ENCODE measurements at regions not wholly inside any gene's neighbourhood (a gene's known extent, or its start where the extent isn't known, plus 50 kb on each side); places are given as distances from the start of the nearest gene placed in this dataset.
A peak's percentile ranks its signal among the peaks of the same experiment; 100 is the strongest.
"Not testable (repeated sequence)": the region's sequence is repeated elsewhere in the genome, so short reads cannot be mapped to it uniquely, and the experiment has no call there.

DNA sequence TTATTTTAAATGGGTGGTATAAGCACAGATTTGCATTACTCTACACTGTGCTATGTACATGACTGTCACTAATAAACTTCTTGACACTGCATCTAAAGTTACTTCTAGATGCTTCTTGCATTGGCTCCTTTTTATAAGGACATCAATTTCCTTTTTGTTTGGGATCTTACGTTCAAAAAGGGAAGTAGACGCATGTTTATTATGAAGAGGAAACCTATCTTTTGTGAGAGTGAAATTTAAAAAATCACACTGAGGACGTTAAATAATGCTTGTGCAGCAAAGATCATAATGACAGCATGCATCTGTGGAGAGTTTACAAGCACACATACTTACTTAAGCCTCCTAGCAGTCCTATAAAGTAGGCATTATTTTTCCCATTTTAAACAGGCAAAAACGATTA is 479.5 kb downstream of the CD83 start:
- Histone ChIP-seq H3K27ac (replicated peaks) (peak overlapping the region; percentile 40; the same call in 1 of the 2 replicates), H3K27me3 (ENCODE audit: insufficient read depth, poor library complexity, severe bottlenecking) (no peaks in the 10 kb centered on the region), H3K4me3 (replicated peaks; ENCODE audit: insufficient read depth, low read length) (no peak overlapping the region)
- DNase-seq (ENCODE audit: low read depth in 1 of 2, low spot score in 1 of 2) = no peak
- TF ChIP-seq, protein P1, sequence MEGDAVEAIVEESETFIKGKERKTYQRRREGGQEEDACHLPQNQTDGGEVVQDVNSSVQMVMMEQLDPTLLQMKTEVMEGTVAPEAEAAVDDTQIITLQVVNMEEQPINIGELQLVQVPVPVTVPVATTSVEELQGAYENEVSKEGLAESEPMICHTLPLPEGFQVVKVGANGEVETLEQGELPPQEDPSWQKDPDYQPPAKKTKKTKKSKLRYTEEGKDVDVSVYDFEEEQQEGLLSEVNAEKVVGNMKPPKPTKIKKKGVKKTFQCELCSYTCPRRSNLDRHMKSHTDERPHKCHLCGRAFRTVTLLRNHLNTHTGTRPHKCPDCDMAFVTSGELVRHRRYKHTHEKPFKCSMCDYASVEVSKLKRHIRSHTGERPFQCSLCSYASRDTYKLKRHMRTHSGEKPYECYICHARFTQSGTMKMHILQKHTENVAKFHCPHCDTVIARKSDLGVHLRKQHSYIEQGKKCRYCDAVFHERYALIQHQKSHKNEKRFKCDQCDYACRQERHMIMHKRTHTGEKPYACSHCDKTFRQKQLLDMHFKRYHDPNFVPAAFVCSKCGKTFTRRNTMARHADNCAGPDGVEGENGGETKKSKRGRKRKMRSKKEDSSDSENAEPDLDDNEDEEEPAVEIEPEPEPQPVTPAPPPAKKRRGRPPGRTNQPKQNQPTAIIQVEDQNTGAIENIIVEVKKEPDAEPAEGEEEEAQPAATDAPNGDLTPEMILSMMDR (IDR thresholded peaks at IDR 0.05; ENCODE audit: insufficient read depth, low read length) = no peak
- TF ChIP-seq GABPA (IDR thresholded peaks at IDR 0.05; ENCODE audit: low read depth) (no peak), POLR2AphosphoS5 (IDR thresholded peaks at IDR 0.05; ENCODE audit: low read depth) (no peak), SPI1 (IDR thresholded peaks at IDR 0.05; ENCODE audit: borderline replicate concordance, low read depth) (no peak)
- TF ChIP-seq, protein P2, sequence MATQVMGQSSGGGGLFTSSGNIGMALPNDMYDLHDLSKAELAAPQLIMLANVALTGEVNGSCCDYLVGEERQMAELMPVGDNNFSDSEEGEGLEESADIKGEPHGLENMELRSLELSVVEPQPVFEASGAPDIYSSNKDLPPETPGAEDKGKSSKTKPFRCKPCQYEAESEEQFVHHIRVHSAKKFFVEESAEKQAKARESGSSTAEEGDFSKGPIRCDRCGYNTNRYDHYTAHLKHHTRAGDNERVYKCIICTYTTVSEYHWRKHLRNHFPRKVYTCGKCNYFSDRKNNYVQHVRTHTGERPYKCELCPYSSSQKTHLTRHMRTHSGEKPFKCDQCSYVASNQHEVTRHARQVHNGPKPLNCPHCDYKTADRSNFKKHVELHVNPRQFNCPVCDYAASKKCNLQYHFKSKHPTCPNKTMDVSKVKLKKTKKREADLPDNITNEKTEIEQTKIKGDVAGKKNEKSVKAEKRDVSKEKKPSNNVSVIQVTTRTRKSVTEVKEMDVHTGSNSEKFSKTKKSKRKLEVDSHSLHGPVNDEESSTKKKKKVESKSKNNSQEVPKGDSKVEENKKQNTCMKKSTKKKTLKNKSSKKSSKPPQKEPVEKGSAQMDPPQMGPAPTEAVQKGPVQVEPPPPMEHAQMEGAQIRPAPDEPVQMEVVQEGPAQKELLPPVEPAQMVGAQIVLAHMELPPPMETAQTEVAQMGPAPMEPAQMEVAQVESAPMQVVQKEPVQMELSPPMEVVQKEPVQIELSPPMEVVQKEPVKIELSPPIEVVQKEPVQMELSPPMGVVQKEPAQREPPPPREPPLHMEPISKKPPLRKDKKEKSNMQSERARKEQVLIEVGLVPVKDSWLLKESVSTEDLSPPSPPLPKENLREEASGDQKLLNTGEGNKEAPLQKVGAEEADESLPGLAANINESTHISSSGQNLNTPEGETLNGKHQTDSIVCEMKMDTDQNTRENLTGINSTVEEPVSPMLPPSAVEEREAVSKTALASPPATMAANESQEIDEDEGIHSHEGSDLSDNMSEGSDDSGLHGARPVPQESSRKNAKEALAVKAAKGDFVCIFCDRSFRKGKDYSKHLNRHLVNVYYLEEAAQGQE (IDR thresholded peaks at IDR 0.05; ENCODE audit: insufficient replicate concordance, low read depth) = no peak

DNA sequence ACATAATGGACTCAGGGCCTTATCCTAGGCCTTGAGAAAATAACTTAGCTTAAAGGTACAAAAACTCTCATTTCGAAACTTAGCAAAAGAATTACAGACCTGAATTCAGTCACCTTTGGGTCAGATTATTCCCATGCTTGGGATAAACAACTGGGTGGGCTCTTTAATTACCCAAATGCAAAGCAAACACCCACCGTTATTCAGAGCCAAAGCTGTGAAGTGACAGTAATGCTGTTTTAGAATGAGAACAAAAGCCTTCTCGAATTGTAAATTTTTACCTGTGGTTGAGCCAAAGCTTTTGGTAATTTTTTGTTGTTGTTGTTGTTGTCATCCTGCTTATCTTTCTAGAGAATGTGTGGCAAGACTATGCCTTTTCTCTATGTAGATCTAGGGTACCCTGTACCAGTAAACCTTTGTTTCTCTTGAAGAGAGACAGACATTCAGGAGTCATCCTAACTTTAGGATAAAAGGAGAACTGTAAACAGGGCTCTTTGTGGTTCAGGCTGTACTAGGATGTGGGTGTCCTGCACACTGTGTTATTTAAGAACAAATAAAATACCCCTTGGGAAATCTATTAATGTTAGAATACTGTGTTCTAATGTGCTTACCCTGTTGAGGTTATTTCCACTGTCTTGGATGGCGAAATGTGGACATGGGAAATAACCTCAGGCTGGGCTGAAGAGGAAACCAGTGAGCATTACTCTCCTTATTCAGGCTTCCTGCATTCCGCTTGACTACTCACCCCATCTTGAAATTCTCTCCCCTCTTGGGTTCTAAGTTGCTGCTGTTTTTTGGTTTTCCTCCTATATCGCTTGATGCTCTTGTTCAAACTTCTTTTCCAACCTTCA is 480.7 kb downstream of the CD83 start:
- Histone ChIP-seq H3K27ac (replicated peaks) (peak overlapping the region; percentile 4; the same call in 1 of the 2 replicates), H3K4me3 (replicated peaks; ENCODE audit: insufficient read depth, low read length) (no peak overlapping the region), H3K27me3 (ENCODE audit: insufficient read depth, poor library complexity, severe bottlenecking) (no peaks in the 10 kb centered on the region)
- DNase-seq (ENCODE audit: low read depth in 1 of 2, low spot score in 1 of 2) = no peak
- TF ChIP-seq GABPA (IDR thresholded peaks at IDR 0.05; ENCODE audit: low read depth) (no peak), POLR2AphosphoS5 (IDR thresholded peaks at IDR 0.05; ENCODE audit: low read depth) (no peak), SPI1 (IDR thresholded peaks at IDR 0.05; ENCODE audit: borderline replicate concordance, low read depth) (no peak)
- TF ChIP-seq, protein P2 (IDR thresholded peaks at IDR 0.05; ENCODE audit: insufficient replicate concordance, low read depth) = no peak
- TF ChIP-seq, protein P1 (IDR thresholded peaks at IDR 0.05; ENCODE audit: insufficient read depth, low read length) = no peak

DNA sequence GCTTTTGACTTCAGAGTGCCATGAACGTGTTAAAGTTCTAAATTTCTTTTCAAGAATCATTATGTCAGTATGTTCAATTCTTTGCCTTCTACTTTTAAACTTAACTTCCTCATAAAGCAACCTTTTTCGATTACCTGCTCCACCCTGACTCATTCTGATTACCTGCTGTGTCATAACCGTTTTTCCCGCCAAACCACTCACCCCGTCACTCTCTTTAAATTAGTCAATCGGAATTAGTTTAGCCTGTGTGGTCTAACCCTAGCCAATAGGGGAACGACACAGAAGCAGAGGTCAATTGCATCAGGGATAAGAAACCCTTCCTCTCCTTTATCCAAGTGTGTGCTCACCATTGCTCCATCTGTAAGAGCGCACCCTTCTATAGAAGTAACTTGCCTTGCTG is 482.7 kb downstream of the CD83 start:
- DNase-seq (ENCODE audit: low read depth in 1 of 2, low spot score in 1 of 2); H3K27me3 ChIP-seq (ENCODE audit: insufficient read depth, poor library complexity, severe bottlenecking); H3K4me3 ChIP-seq (replicated peaks; ENCODE audit: insufficient read depth, low read length); H3K27ac ChIP-seq (replicated peaks): not testable (repeated sequence)

DNA sequence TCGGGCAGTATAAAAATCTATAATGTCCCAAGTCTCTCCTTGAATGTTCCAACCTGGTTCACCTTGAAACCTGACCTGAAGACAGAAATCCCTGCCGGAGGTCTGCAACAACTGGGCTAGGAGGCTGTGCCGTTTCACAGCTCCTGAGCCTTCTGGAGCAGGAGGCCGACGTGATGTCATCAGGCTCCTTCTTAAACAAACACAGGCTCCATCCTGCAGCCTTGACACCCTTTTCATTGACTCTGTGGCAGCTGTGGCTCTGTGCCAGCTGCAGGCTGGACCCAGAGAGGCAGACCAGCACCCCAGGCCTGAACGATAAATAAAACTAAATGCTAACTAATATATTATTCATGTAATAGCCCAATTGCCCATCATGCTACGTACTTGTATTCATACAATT is 483.9 kb downstream of the CD83 start:
- H3K27me3 ChIP-seq (ENCODE audit: insufficient read depth, poor library complexity, severe bottlenecking) = no peaks in the 10 kb centered on the region
- H3K27ac ChIP-seq (replicated peaks) = no peak overlapping the region
- no peak overlapping the region for H3K4me3 ChIP-seq (replicated peaks; ENCODE audit: insufficient read depth, low read length)
- TF ChIP-seq POLR2AphosphoS5 (IDR thresholded peaks at IDR 0.05; ENCODE audit: low read depth) (no peak), SPI1 (IDR thresholded peaks at IDR 0.05; ENCODE audit: borderline replicate concordance, low read depth) (no peak), GABPA (IDR thresholded peaks at IDR 0.05; ENCODE audit: low read depth) (no peak)
- TF ChIP-seq, protein P1 (IDR thresholded peaks at IDR 0.05; ENCODE audit: insufficient read depth, low read length) = no peak
- TF ChIP-seq, protein P2 (IDR thresholded peaks at IDR 0.05; ENCODE audit: insufficient replicate concordance, low read depth) = no peak
- DNase-seq (ENCODE audit: low read depth in 1 of 2, low spot score in 1 of 2) = no peak

Data from HL-60 (cell line).